ENCODE measurements at regions not wholly inside any gene's neighbourhood (a gene's known extent, or its start where the extent isn't known, plus 50 kb on each side); places are given as distances from the start of the nearest gene placed in this dataset.

DNA sequence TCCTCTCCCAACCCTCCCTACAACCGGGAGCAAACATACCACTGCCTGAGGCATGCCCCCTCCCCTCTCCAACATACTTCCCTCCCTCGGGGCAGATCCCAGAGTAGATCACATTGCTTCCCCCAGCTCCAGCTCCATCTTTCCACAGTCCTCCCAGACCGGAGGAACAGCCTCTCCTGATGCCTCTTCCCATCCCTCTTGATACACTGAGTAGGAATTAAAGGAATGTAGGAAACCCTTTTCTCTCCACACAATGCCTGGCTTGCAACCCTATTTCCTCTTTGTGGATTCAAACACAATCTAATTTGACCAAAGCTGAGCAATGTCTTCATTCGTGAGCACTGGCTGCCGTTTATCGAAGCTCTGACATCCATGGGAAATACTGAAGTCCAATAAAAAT, 339.8 kb downstream of the BCOR start:
- peak; percentile 50 to 61 for DNase-seq (ENCODE audit: low read depth in 2 of 2)

- DNase-seq (ENCODE audit: low read depth in 2 of 2) = no peak
Measured at GRCh38 chrX:39758791-39759525, 338.8 kb downstream of the BCOR start.

DNA sequence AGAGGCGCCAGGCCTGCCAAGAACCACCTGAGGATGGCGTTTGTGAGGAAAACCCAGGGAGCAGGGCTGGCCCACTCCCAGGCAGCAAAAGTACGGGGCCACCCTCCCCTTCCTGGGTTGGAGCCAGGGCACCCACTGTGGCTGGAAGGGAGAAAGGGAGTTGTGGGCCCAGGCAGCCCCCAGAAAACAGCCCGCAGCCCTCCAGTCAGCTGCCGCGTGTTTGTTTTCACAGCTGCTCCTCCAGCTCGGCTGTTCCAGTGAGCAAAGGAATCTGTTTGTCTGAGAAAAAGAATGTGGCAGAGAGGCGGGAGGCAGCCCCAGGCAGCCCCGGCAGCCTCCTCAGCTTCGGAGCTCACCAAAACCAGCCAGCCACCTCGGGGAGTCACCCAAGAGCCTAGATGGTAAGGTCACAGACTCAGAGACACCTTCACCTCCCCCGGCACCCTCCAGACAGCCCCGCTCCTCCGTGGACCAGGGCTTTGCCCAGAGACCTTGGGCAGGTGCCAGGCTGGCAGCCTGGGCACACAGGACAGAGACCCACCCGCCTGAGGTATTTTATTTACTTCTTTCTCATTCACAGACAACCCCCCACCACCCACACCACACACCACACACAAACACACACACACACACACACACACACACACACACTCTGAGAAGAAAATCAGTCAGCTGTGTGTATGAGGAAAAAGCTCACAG, 338.1 kb downstream of the BCOR start:
- peak in 1 of 2 experiments; percentile 31 for DNase-seq (ENCODE audit: low read depth in 2 of 2)

GRCh38 chrX:39760930-39761329, 336.8 kb downstream of the BCOR start:
- DNase-seq (ENCODE audit: low read depth in 2 of 2) = no peak

- no peak for DNase-seq (ENCODE audit: low read depth in 2 of 2)
Measured at GRCh38 chrX:39762266-39762841, 335.4 kb downstream of the BCOR start.

- DNase-seq (ENCODE audit: low read depth in 2 of 2) = no peak
Measured at GRCh38 chrX:39764441-39764914, 333.3 kb downstream of the BCOR start.

DNA sequence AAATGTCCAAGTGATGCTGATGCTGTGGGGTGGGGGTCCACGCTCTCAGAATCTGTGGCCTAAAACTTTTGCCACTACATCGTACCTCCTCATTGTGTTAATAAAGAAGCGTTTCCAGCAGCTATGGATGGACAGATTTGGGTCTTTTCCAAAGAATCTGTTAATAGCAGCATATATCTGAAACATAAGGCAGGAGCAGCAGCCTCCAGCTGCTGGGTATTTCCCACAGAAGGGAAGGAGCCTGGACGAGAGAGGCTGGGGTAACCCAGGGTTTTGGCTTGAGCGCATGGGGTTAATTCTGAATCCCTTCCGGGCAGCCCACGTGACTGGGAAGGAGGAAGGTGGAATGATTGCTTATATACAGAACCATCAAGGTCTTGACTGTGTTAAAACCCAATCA, 332.4 kb downstream of the BCOR start:
- no peak for DNase-seq (ENCODE audit: low read depth in 2 of 2)

DNA sequence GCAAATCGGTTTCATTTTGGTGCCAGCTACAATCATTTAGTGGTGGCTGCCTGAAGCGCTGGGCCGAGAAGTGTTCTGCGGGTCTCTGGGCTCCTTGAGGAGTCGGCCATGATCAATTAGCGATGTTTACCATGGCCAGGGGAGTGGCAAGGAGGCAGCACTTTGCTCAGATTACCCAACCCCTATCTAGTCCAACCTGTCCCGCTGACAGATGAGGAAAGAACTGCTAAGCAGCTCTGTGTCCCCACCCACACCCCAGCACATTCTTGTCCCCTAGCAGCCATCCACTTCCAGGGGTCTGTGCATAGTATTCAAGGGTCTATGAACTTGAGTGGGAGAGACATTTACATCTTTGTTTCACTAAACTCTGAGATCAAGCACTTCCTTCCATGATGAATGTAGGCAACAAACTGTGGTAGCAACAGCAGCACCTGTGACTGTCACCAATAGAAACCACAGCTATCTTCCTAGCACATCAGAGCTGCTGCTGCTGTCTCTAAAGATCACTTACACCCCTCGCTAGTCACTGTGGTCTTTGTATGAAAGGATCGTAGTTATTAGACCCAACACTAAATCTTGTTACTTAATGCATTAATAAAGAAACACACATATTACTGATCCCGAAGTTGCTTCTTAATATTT, 331.6 kb downstream of the BCOR start:
- DNase-seq (ENCODE audit: low read depth in 2 of 2) = no peak

DNA sequence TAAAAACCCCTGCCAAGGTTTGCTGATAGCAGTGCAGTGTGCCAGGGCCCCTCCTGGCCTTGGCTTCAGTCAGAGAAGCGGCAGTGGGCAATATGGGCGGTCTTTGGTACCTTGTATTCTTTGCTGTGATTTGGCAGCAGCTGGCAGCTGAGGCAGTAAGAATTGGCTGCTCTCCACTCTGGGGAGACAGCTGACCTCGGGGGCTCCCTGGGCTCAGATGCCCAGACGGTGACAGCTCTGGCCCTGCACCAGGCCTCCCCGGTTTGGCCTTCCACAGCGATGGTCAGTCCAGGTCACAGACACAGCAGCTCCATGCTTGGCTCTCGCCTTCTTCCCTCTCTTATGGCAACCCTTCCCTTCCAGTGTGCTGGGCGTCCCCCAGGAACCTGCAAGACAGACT, 330.9 kb downstream of the BCOR start:
- DNase-seq (ENCODE audit: low read depth in 2 of 2) = no peak

DNA sequence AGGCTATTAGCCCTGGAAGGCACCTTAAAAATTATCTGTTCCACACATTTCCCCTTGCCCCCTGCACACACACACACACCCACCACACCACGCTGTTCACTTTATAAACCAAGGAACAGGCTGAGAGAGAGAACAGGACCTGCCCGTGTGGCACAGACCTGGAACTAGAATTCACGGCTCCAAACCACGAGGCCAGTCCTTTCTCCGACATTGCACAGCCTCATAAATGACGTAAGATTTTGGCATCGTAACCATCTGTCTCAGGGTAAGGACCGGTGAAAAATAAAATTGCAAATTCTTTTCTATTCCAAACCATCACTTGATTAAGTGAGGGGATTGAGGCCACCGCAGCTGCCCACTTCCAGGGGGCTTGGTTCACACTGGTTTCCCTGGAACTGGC, 330.3 kb downstream of the BCOR start:
- no peak for DNase-seq (ENCODE audit: low read depth in 2 of 2)

- no peak for DNase-seq (ENCODE audit: low read depth in 2 of 2)
Measured at GRCh38 chrX:39769748-39770147, 328.0 kb downstream of the BCOR start.

- no peak for DNase-seq (ENCODE audit: low read depth in 2 of 2)
Measured at GRCh38 chrX:39771089-39771488, 326.7 kb downstream of the BCOR start.

DNA sequence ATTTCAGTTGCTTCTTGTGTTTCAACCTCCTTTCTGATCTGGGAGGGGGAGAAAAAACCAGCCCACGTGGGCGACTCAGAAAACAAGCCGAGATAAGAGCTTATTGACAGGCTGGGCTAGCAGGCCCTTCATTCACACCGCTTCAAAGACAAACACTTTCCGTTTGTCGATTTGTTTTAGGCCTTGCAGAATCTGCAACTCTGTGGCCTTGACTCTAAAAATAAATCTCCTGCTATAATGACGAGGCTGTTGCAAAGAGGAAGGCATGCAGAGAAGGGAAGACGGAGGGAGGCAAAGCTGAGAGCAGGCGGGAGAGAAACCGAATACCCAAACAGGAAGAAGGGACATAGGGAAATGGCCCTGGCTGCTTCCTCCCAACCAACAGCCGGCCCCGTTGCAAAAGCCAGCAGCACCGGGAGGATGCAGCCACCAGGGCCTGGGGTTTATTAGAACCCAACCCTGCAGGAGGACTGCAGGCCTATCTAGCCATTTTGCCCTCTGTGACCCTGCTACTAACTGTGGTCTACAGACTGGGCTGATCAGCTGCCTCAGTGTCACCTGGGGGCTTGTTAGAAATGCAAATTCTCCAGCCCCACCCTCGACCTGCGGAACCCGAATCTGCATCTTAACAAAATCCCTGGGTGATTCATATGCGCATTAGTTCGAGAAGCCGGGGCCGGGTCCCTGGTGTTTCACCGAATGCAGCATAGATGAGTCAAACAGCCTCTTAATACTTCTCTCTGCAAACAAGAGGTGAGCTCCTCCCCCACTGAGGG, 325.5 kb downstream of the BCOR start:
- no peak for DNase-seq (ENCODE audit: low read depth in 2 of 2)

DNA sequence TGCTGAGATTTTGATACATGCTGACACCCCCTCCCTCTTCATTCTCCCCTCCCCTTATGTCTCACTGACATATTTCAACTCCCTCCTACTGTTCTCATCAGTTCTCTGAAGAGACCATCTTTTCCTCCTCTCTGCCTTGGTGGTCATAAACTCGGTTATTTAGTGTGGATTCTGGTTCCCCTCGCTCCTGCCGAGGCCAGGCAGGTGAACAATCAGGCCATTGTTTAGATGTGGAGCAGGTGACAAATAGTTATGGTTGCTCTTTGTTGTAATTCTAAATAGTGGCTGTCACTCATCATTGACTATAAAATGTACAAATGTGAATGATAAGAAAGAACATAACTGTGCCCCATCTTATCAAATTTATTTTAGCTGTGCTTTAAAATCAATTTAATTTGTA, 324.6 kb downstream of the BCOR start:
- no peak for DNase-seq (ENCODE audit: low read depth in 2 of 2)

GRCh38 chrX:39773923-39774773, 323.6 kb downstream of the BCOR start:
- no peak for DNase-seq (ENCODE audit: low read depth in 2 of 2)

DNA sequence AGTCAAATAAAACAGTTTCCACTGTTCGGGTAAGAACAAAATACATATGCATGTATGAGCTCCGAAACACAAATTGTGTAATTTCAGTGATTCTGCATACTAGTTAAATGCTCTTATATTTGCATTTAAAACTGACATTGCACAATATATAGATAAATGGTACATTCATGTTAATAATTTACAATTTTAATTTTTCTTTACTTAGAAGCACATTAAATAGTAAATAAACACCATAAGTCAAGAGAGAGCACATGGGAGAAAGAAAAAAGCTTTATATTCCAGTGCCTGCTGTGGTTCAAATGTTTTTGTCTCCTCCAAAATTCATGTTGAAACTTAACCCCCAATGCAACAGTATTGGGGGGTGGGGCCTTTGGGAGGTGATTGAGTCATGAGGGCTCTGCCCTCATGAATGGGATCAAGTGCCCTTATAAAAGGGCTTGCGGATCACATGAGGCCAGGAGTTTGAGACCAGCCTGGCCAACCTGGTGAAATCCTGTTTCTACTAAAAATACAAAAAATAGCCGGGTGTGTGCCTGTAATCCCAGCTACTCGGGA, 322.9 kb downstream of the BCOR start:
- DNase-seq (ENCODE audit: low read depth in 2 of 2) = no peak

DNA sequence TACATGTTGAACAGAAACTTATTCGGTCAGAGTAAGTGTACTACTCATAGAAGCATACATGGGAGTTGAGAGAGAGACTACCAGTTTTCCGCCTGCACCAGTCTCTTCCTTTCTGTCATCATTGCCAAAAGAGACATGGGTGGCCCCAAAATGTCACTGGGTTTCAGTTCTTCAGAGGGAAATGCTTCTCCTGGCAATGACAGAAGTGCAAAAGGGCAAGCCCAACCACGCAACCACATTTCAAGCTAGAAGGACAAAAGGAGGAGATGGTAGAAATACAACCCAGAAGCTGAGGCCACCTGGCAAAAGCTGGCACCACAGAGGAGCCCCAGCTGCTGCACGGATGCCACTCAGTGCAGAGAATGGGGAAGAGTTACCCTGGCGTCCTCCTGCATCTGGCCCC, 320.1 kb downstream of the BCOR start:
- no peak for DNase-seq (ENCODE audit: low read depth in 2 of 2)

- DNase-seq (ENCODE audit: low read depth in 2 of 2) = no peak
Measured at GRCh38 chrX:39779952-39780783, 317.6 kb downstream of the BCOR start.

- DNase-seq (ENCODE audit: low read depth in 2 of 2) = no peak
Measured at GRCh38 chrX:39782276-39782675, 315.5 kb downstream of the BCOR start.

GRCh38 chrX:39787999-39788398, 309.8 kb downstream of the BCOR start:
- DNase-seq (ENCODE audit: low read depth in 2 of 2) = no peak
